Thoracic aorta (tissue), 2 donors: ENCODE measurements at regions not wholly inside any gene's neighbourhood (a gene's known extent, or its start where the extent isn't known, plus 50 kb on each side); places are given as distances from the start of the nearest gene placed in this dataset.

Source experiments
- ATAC-seq: fragments of 150-250 bp; one replicate; pipeline ENCODE4 v1.8.0; 2017; ENCODE audit warnings: low read depth; ENCODE audit not compliant: insufficient number of reproducible peaks, low FRiP score
- DNase-seq: peaks from one replicate; pipeline ENCODE4 v3.0.0-alpha.2; 2020; ENCODE audit warnings: low spot score
- H3K27ac ChIP-seq, 2 donors: fragments of 200-600 bp; sonication (generic); 1 replicate in 1 of 2; 2 replicates in 1 of 2; pipeline ENCODE4 v1.5.1; 2016; ENCODE audit warnings: mild to moderate bottlenecking in 2 of 2, moderate library complexity in 2 of 2
- H3K27me3 ChIP-seq: fragments of 200-600 bp; sonication (generic); replicated peaks from 2 replicates; pipeline ENCODE4 v1.6.0; 2016; ENCODE audit warnings: mild to moderate bottlenecking; ENCODE audit not compliant: insufficient read depth
- H3K36me3 ChIP-seq: fragments of 200-600 bp; sonication (generic); one replicate; pipeline ENCODE4 v1.5.1; 2016
- H3K4me1 ChIP-seq, 2 donors: fragments of 200-600 bp; sonication (generic); 1 replicate in 1 of 2; 2 replicates in 1 of 2; pipeline versions ENCODE4 v1.5.1 to v1.6.0; 2016; ENCODE audit warnings: low read depth in 2 of 2, mild to moderate bottlenecking in 1 of 2; ENCODE audit not compliant: control insufficient read depth in 1 of 2
- H3K4me3 ChIP-seq: fragments of 200-600 bp; sonication (generic); 2 replicates; pipeline ENCODE4 v1.5.1; 2016; ENCODE audit warnings: mild to moderate bottlenecking
- H3K9me3 ChIP-seq: fragments of 200-600 bp; sonication (generic); 2 replicates; pipeline ENCODE4 v1.5.1; 2016
- CTCF ChIP-seq: fragments of 200-600 bp; sonication (generic); IDR thresholded peaks from one replicate; pipeline ENCODE4 v1.5.1; 2019; ENCODE audit warnings: antibody characterized with exemption

- Histone ChIP-seq H3K27ac (no peak overlapping the region), H3K27me3 (no peaks in the 10 kb centered on the region), H3K4me1 (no peaks in the 10 kb centered on the region), H3K9me3 (peaks cover 6% of the 10 kb centered on the region), H3K36me3 (no peaks in the 10 kb centered on the region), H3K4me3 (no peak overlapping the region)
- TF ChIP-seq CTCF: no peak
- DNase-seq: no peak
- no peak for ATAC-seq
Measured at GRCh38 chr5:116343961-116344360, 230.7 kb downstream of the SEMA6A start.
